ENCODE measurements at regions not wholly inside any gene's neighbourhood (a gene's known extent, or its start where the extent isn't known, plus 50 kb on each side); places are given as distances from the start of the nearest gene placed in this dataset.

GRCh38 chr4:81876106-81876505 lies 404.4 kb upstream of the RASGEF1B start:
- Histone ChIP-seq H3K4me3 (no peak overlapping the region), H3K4me1 (no peaks in the 10 kb centered on the region), H3K36me3 (no peaks in the 10 kb centered on the region), H3K27ac (no peak overlapping the region), H3K9me3 (replicated peaks) (no peaks in the 10 kb centered on the region), H3K27me3 (0 out of 2 replicates have a peak, but pooled peaks cover 6% of the 10 kb centered on the region)
- no peak for DNase-seq

GRCh38 chr4:81874661-81875515 lies 403.2 kb upstream of the RASGEF1B start:
- DNase-seq: no peak
- H3K36me3 ChIP-seq: no peaks in the 10 kb centered on the region
- H3K4me3 ChIP-seq: no peak overlapping the region
- no peaks in the 10 kb centered on the region for H3K9me3 ChIP-seq (replicated peaks)
- 0 out of 2 replicates have a peak, but pooled peaks cover 6% of the 10 kb centered on the region for H3K27me3 ChIP-seq
- no peaks in the 10 kb centered on the region for H3K4me1 ChIP-seq
- no peak overlapping the region for H3K27ac ChIP-seq

- Histone ChIP-seq H3K4me3 (no peak overlapping the region), H3K27ac (no peak overlapping the region), H3K4me1 (no peaks in the 10 kb centered on the region), H3K36me3 (no peaks in the 10 kb centered on the region), H3K27me3 (no peaks in the 10 kb centered on the region), H3K9me3 (replicated peaks) (no peaks in the 10 kb centered on the region)
- peak in 1 of 2 experiments; percentile 37 for DNase-seq
These were observed 398.6 kb upstream of the RASGEF1B start for GRCh38 chr4:81870275-81870674.

- no peak for DNase-seq
- Histone ChIP-seq H3K27me3 (no peaks in the 10 kb centered on the region), H3K4me3 (no peak overlapping the region), H3K27ac (no peak overlapping the region), H3K9me3 (replicated peaks) (no peaks in the 10 kb centered on the region), H3K36me3 (no peaks in the 10 kb centered on the region), H3K4me1 (no peaks in the 10 kb centered on the region)
These were observed 388.4 kb upstream of the RASGEF1B start for GRCh38 chr4:81860111-81860510.

GRCh38 chr4:81854406-81854805 lies 382.7 kb upstream of the RASGEF1B start:
- H3K9me3 ChIP-seq (replicated peaks): peaks cover 4% of the 10 kb centered on the region; the same call in 1 of the 2 replicates
- no peaks in the 10 kb centered on the region for H3K36me3 ChIP-seq
- H3K4me3 ChIP-seq: no peak overlapping the region
- no peaks in the 10 kb centered on the region for H3K4me1 ChIP-seq
- no peak overlapping the region for H3K27ac ChIP-seq
- peaks cover 4% of the 10 kb centered on the region; the same call in 1 of the 2 replicates for H3K27me3 ChIP-seq
- no peak for DNase-seq

- Histone ChIP-seq H3K4me3 (no peak overlapping the region), H3K27ac (no peak overlapping the region)
These were observed 380.5 kb upstream of the RASGEF1B start for GRCh38 chr4:81852031-81852715.

GRCh38 chr4:81850701-81851100 lies 379.0 kb upstream of the RASGEF1B start:
- Histone ChIP-seq H3K4me3 (no peak overlapping the region), H3K27ac (no peak overlapping the region), H3K9me3 (replicated peaks) (peaks cover 4% of the 10 kb centered on the region; the same call in 1 of the 2 replicates), H3K27me3 (peaks cover 8% of the 10 kb centered on the region; the same call in 1 of the 2 replicates), H3K4me1 (no peaks in the 10 kb centered on the region), H3K36me3 (no peaks in the 10 kb centered on the region)
- DNase-seq: no peak

More at GRCh38 chr4:81852031-81852715, 380.5 kb upstream of the RASGEF1B start:
- Histone ChIP-seq H3K27me3 (peaks cover 8% of the 10 kb centered on the region; the same call in 1 of the 2 replicates), H3K4me1 (no peaks in the 10 kb centered on the region), H3K9me3 (replicated peaks) (peaks cover 4% of the 10 kb centered on the region; the same call in 1 of the 2 replicates), H3K36me3 (no peaks in the 10 kb centered on the region)
- no peak for DNase-seq

- no peaks in the 10 kb centered on the region for H3K36me3 ChIP-seq
- DNase-seq: no peak
These were observed 374.1 kb upstream of the RASGEF1B start for GRCh38 chr4:81845761-81846160.

GRCh38 chr4:81845273-81845672 lies 373.6 kb upstream of the RASGEF1B start:
- no peaks in the 10 kb centered on the region for H3K4me1 ChIP-seq
- H3K9me3 ChIP-seq (replicated peaks): no peaks in the 10 kb centered on the region
- no peak for DNase-seq
- peaks cover 8% of the 10 kb centered on the region for H3K27me3 ChIP-seq
- no peak overlapping the region for H3K4me3 ChIP-seq
- no peak overlapping the region for H3K27ac ChIP-seq
- H3K36me3 ChIP-seq: no peaks in the 10 kb centered on the region

More at GRCh38 chr4:81845761-81846160, 374.1 kb upstream of the RASGEF1B start:
- Histone ChIP-seq H3K4me3 (no peak overlapping the region), H3K4me1 (no peaks in the 10 kb centered on the region), H3K9me3 (replicated peaks) (no peaks in the 10 kb centered on the region), H3K27ac (no peak overlapping the region), H3K27me3 (peaks cover 8% of the 10 kb centered on the region)

GRCh38 chr4:81844717-81845116 lies 373.0 kb upstream of the RASGEF1B start:
- Histone ChIP-seq H3K9me3 (replicated peaks) (no peaks in the 10 kb centered on the region), H3K27ac (no peak overlapping the region), H3K27me3 (peaks cover 6% of the 10 kb centered on the region), H3K4me1 (no peaks in the 10 kb centered on the region), H3K4me3 (no peak overlapping the region), H3K36me3 (no peaks in the 10 kb centered on the region)
- peak; percentile 60 to 84 for DNase-seq

- no peaks in the 10 kb centered on the region for H3K9me3 ChIP-seq (replicated peaks)
These were observed 367.8 kb upstream of the RASGEF1B start for GRCh38 chr4:81839347-81840042.

GRCh38 chr4:81838586-81838985 lies 366.9 kb upstream of the RASGEF1B start:
- H3K4me1 ChIP-seq: no peaks in the 10 kb centered on the region
- no peaks in the 10 kb centered on the region; the same call in 1 of the 2 replicates for H3K27me3 ChIP-seq
- no peak overlapping the region for H3K27ac ChIP-seq
- no peak for DNase-seq
- H3K9me3 ChIP-seq (replicated peaks): no peaks in the 10 kb centered on the region
- no peaks in the 10 kb centered on the region for H3K36me3 ChIP-seq
- no peak overlapping the region for H3K4me3 ChIP-seq

More at GRCh38 chr4:81839347-81840042, 367.8 kb upstream of the RASGEF1B start:
- H3K27ac ChIP-seq: no peak overlapping the region
- H3K36me3 ChIP-seq: no peaks in the 10 kb centered on the region
- H3K27me3 ChIP-seq: no peaks in the 10 kb centered on the region; the same call in 1 of the 2 replicates
- DNase-seq: no peak
- H3K4me1 ChIP-seq: no peaks in the 10 kb centered on the region
- no peak overlapping the region for H3K4me3 ChIP-seq

GRCh38 chr4:81836716-81837115 lies 365.0 kb upstream of the RASGEF1B start:
- Histone ChIP-seq H3K36me3 (no peaks in the 10 kb centered on the region), H3K9me3 (replicated peaks) (no peaks in the 10 kb centered on the region), H3K4me3 (no peak overlapping the region), H3K4me1 (no peaks in the 10 kb centered on the region), H3K27me3 (no peaks in the 10 kb centered on the region), H3K27ac (no peak overlapping the region)
- DNase-seq: no peak

- H3K36me3 ChIP-seq: no peaks in the 10 kb centered on the region
- H3K27ac ChIP-seq: no peak overlapping the region
- DNase-seq: no peak
- H3K4me3 ChIP-seq: no peak overlapping the region
- no peaks in the 10 kb centered on the region for H3K9me3 ChIP-seq (replicated peaks)
- H3K4me1 ChIP-seq: no peaks in the 10 kb centered on the region
- no peaks in the 10 kb centered on the region for H3K27me3 ChIP-seq
These were observed 361.9 kb upstream of the RASGEF1B start for GRCh38 chr4:81833576-81833975.
